ENCODE measurements at regions not wholly inside any gene's neighbourhood (a gene's known extent, or its start where the extent isn't known, plus 50 kb on each side); places are given as distances from the start of the nearest gene placed in this dataset.

- DNase-seq = no peak
These were observed 223.6 kb upstream of the ASIC2 start for GRCh38 chr17:33516645-33517044.

DNA sequence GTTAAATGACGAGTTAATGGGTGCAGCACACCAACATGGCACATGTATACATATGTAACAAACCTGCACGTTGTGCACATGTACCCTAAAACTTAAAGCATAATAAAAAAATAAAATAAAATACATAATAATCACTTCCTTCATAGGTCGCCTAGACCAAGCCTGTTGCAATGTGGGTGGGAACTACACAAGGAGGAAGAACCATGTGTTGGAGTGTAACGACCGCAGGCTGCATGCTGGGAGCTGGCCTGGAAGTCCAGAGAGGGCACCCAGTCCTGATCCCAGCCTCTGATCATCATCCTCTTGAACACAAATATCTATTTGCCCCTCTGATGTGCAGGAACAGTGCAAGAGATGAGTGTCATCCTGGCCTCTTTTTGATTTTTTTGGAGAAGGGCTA is 224.7 kb upstream of the ASIC2 start:
- DNase-seq = no peak

- no peak for DNase-seq
These were observed 226.6 kb upstream of the ASIC2 start for GRCh38 chr17:33519692-33520091.

DNA sequence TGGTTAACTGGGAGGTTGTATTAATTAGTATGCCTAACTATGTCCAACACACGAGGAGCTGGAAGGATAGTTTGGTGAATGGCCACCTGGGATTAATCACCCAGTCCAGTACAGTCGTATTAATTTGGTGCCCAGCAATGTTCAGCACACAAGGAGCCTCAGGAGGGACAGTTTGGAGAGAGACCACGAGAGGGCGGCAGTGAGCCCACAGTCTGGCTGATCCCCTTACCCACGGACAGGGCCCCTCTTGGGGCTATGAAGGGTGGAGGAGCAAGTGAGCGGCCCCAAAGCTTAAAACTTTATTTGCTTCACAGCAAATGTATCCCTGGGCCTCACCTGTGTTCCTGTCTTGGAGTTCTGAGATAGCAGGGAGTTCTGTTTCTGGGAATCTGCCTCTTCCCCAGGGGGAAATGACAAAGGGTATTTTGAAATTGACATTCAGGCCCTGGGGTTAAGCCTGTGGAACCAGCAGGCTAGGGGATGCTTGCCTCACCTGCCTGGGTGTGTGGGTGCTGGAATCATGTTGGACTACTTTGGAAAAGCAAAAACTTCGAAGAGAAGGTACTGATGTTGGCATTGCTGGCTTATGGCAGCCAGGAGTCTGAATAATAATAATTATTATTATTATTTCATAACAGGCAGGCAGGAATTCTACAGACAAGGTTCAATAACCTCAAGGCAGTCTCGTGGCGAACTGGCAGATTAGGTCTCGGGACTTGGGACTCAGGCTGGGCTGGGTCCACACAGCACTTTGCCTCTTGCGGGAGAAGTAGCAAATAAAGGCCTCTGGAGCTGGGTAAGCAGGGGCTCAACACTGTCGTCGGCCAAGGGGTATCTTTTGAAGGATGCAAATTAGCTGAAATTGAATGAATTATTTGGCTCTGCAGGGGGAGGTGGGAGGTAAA is 227.6 kb upstream of the ASIC2 start:
- DNase-seq = peak; percentile 2

- DNase-seq = no peak
These were observed 228.7 kb upstream of the ASIC2 start for GRCh38 chr17:33521784-33522183.

- no peak for DNase-seq
These were observed 229.5 kb upstream of the ASIC2 start for GRCh38 chr17:33522623-33523022.

- DNase-seq = peak; percentile 29
These were observed 230.5 kb upstream of the ASIC2 start for GRCh38 chr17:33523577-33523981.

GRCh38 chr17:33525186-33525585 is 232.1 kb upstream of the ASIC2 start:
- no peak for DNase-seq

DNA sequence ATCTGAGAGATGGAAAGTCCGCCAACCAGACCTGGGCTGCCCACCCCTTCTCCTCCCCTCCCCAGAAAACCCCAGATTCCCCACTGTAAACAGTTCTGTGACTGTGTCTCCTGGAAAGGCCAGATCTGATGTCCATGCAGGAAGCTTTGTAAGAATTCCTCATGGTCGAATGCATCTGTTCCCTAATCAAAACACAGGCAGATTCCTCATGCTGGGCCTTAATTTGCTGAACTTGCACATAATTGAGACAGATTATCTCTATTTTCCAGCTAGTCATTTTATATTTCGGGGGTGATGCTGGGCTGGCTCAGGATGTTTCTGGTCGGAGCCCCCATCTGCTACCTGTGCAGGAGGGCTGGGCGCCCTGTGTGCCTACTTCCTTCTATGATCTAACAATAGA is 233.6 kb upstream of the ASIC2 start:
- DNase-seq = no peak

DNA sequence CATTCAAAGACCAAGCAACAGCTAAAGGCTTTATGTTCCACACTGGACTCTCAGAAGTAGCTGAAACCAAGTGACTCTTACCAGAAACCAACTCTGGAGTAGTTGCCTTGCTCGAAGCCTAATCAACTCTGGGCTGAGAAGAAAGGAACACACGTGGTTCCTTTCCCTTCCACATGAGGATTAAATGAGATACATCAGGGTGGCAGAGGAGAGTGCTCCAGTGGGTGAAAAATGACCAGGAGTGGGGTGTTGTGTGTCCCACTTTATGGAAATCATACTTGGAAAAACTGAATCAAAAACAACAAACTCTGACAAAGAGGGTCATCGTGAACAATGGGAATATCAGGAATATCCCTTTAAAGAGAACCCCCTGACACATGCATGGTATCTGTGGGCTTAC is 234.2 kb upstream of the ASIC2 start:
- DNase-seq = no peak

DNA sequence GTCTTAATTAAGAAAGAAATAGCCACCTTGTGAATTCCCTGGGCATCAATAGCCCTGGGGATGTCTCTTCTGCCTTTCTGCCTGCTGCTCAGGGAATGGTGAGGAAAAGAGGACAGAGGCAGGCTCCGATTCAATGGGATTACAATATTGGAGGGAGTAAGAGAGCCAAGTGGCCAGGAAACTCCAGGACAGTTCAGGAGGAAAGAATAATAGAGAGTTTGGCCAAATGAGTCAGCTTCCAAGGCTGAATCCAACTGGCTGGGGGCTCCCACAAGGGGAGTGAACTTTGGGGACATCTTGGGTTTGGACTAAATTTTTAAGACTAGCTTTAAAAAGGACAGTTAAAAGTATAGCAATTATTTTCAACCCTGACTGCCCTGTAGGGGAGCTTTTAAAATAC is 235.8 kb upstream of the ASIC2 start:
- no peak for DNase-seq

DNA sequence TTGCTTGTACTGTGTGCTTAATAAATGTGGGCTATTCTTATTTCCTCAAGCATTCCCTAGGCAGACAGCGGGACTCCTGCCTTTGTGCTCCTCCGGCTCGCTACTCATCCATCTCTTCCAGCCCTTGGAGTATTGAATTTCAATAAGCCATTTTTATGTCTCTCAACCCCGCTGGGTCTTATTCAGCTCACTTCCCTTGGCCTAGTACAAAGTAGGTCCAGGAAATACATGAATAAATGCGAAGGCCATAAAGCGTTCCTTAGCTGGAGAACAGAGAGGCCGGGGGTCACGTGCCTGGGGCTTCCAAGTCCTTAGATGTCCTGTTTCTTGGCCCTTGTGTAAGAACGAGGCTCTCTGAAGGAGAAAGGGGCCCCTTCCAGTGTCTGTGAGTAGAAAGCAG is 236.7 kb upstream of the ASIC2 start:
- DNase-seq = no peak

- DNase-seq = no peak
These were observed 238.2 kb upstream of the ASIC2 start for GRCh38 chr17:33531311-33531710.

GRCh38 chr17:33534087-33534486 is 241.0 kb upstream of the ASIC2 start:
- no peak for DNase-seq

- DNase-seq = no peak
These were observed 252.0 kb upstream of the ASIC2 start for GRCh38 chr17:33545124-33545523.

- DNase-seq = no peak
These were observed 257.2 kb upstream of the ASIC2 start for GRCh38 chr17:33550261-33550660.

- no peak for DNase-seq
These were observed 258.0 kb upstream of the ASIC2 start for GRCh38 chr17:33551075-33551474.

- DNase-seq = no peak
These were observed 258.8 kb upstream of the ASIC2 start for GRCh38 chr17:33551911-33552310.

- DNase-seq = peak; percentile 70
These were observed 267.1 kb upstream of the ASIC2 start for GRCh38 chr17:33560165-33560564.

DNA sequence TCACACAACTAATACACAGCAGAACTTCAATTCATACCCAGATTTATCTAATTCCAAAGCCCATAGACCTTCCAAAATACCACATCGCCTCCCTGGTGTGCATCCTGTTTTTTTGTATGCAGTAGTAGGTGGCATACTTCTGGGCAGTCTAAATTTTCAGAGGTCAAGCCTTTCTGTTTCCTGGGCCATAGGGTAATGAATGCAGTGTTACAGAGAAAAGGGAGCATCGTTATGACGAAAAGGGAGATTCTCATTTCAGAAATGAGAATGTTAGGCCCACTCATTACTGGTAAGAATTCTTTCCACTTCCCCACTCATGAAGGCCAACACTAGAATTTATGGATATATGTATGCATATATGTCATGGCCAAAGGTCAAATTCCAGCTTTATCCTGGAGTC is 267.8 kb upstream of the ASIC2 start:
- DNase-seq = no peak

GRCh38 chr17:33561569-33562334 is 268.7 kb upstream of the ASIC2 start:
- DNase-seq = no peak

- DNase-seq = no peak
These were observed 269.7 kb upstream of the ASIC2 start for GRCh38 chr17:33562792-33563191.

GRCh38 chr17:33564146-33564545 is 271.1 kb upstream of the ASIC2 start:
- DNase-seq = no peak

DNA sequence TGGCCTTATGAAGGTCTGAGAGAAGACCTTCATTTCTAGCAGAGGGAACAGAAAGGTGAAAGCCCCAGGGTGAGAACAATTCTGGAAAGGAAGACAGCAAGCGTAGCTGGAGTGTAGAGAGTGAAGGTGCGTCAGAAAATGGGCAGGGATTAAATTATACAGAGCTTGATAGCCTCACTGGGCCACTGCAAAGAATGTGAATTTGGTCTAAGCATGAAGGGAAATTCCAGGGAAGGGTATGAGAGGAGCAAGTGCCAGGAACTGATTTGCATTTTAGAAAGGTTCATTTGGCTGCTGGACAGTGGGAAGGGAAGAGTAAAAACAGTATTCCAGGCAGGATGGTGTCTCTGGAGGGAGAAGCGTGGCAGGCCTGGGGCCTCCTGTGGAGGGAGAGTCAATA is 274.1 kb upstream of the ASIC2 start:
- no peak for DNase-seq

Data from fibroblast of skin of abdomen (primary cell).